Keratinocyte (primary cell): ENCODE measurements at regions not wholly inside any gene's neighbourhood (a gene's known extent, or its start where the extent isn't known, plus 50 kb on each side); places are given as distances from the start of the nearest gene placed in this dataset.

Source experiments
- DNase-seq: peaks from one replicate; pipeline ENCODE4 v3.0.0-alpha.2; 2011; ENCODE audit warnings: low read depth, missing footprints, low spot score
- FAIRE-seq: peaks from 2 replicates; lab custom pipeline; 2011; peaks lifted over from hg19 to GRCh38; lab: Jason Lieb, UNC
- H2AFZ ChIP-seq: 2 replicates; pipeline ENCODE4 v1.6.0; 2012; ENCODE audit warnings: low read length, control low read depth, inconsistent platforms; ENCODE audit not compliant: control insufficient read depth
- H3K27ac ChIP-seq: 2 replicates; pipeline ENCODE4 v1.5.1; 2011; ENCODE audit warnings: low read length; ENCODE audit not compliant: control insufficient read depth, insufficient read depth
- H3K27me3 ChIP-seq: 3 replicates; pipeline ENCODE4 v1.6.0; 2011; ENCODE audit warnings: low read length; ENCODE audit not compliant: control insufficient read depth, insufficient read depth; ENCODE audit errors: extremely low read depth
- H3K36me3 ChIP-seq, 2 experiments: 2 replicates in 1 of 2; 3 replicates in 1 of 2; pipeline ENCODE4 v1.5.1; 2011; ENCODE audit warnings: low read length in 2 of 2, mild to moderate bottlenecking in 1 of 2; ENCODE audit not compliant: control insufficient read depth in 2 of 2, insufficient read depth in 2 of 2; ENCODE audit errors: extremely low read depth in 1 of 2
- H3K4me1 ChIP-seq: 3 replicates; pipeline ENCODE4 v1.5.1; 2011; ENCODE audit warnings: low read length; ENCODE audit not compliant: control insufficient read depth, insufficient read depth; ENCODE audit errors: extremely low read depth
- H3K4me2 ChIP-seq: 3 replicates; pipeline ENCODE4 v1.6.0; 2011; ENCODE audit warnings: low read depth, low read length; ENCODE audit not compliant: control insufficient read depth, insufficient read depth; ENCODE audit errors: extremely low read depth
- H3K4me3 ChIP-seq, 3 experiments: fragments of 200-600 bp in 1 of 3; sonication (generic) in 1 of 3; 2 replicates in 2 of 3; 3 replicates in 1 of 3; pipeline ENCODE4 v1.5.1; 2011 to 2016; ENCODE audit warnings: low read length in 3 of 3, mild to moderate bottlenecking in 3 of 3, control low read depth in 2 of 3, inconsistent platforms in 1 of 3, low read depth in 1 of 3, mixed read lengths in 1 of 3, mixed run types in 1 of 3, moderate library complexity in 1 of 3; ENCODE audit not compliant: control insufficient read depth in 2 of 3, insufficient read depth in 2 of 3; ENCODE audit errors: extremely low read depth in 1 of 3
- H3K79me2 ChIP-seq: 2 replicates; pipeline ENCODE4 v1.6.0; 2012; ENCODE audit warnings: low read length; ENCODE audit not compliant: control insufficient read depth, insufficient read depth
- H3K9ac ChIP-seq: 3 replicates; pipeline ENCODE4 v1.6.0; 2011; ENCODE audit warnings: low read length; ENCODE audit not compliant: control insufficient read depth, insufficient read depth; ENCODE audit errors: extremely low read depth
- H3K9me1 ChIP-seq: 3 replicates; pipeline ENCODE4 v1.6.0; 2011; ENCODE audit warnings: low read length; ENCODE audit not compliant: control insufficient read depth, insufficient read depth; ENCODE audit errors: extremely low read depth
- H3K9me3 ChIP-seq: 2 replicates; pipeline ENCODE4 v1.5.1; 2012; ENCODE audit warnings: low read depth, low read length; ENCODE audit not compliant: control insufficient read depth
- H4K20me1 ChIP-seq: 3 replicates; pipeline ENCODE4 v1.6.0; 2011; ENCODE audit warnings: low read length; ENCODE audit not compliant: control insufficient read depth, insufficient read depth; ENCODE audit errors: extremely low read depth
- EZH2 ChIP-seq: IDR thresholded peaks from one replicate; pipeline ENCODE4 v1.6.1; 2012; ENCODE audit warnings: inconsistent platforms, mild to moderate bottlenecking, low read length, moderate library complexity
- dilution Hi-C: fragments of 300-500 bp; cut with MboI; formaldehyde crosslinking; loops from one replicate; pipeline ENCODE4 v1.7.0; 2020; ENCODE audit warnings: low sequenced_read_pairs; ENCODE audit not compliant: extremely low pct_ligation_motif_present
- TF ChIP-seq, protein P1 (sequence below), 3 experiments: IDR thresholded peaks in 1 of 3; conservative IDR thresholded peaks in 1 of 3; optimal IDR thresholded peaks in 1 of 3; 2 replicates in 2 of 3; 3 replicates in 1 of 3; pipeline versions ENCODE3 to v1.5.1; 2011; ENCODE audit warnings: low read length in 3 of 3, mild to moderate bottlenecking in 3 of 3, moderate library complexity in 2 of 3, control low read depth in 1 of 3, inconsistent platforms in 1 of 3; ENCODE audit not compliant: insufficient read depth in 2 of 3; ENCODE audit errors: extremely low read depth in 1 of 3

- Histone ChIP-seq H3K9me3 (no peaks in the 10 kb centered on the region), H3K27me3 (no peaks in the 10 kb centered on the region), H3K4me3 (no peak overlapping the region), H3K4me1 (no peaks in the 10 kb centered on the region), H2AFZ (no peak overlapping the region), H3K27ac (no peak overlapping the region), H3K4me2 (no peak overlapping the region), H3K36me3 (no peaks in the 10 kb centered on the region), H4K20me1 (no peaks in the 10 kb centered on the region), H3K79me2 (no peaks in the 10 kb centered on the region), H3K9ac (no peak overlapping the region), H3K9me1 (no peaks in the 10 kb centered on the region)
- dilution Hi-C loops = no loop called here
- TF ChIP-seq EZH2 = no peak
- TF ChIP-seq, protein P1, sequence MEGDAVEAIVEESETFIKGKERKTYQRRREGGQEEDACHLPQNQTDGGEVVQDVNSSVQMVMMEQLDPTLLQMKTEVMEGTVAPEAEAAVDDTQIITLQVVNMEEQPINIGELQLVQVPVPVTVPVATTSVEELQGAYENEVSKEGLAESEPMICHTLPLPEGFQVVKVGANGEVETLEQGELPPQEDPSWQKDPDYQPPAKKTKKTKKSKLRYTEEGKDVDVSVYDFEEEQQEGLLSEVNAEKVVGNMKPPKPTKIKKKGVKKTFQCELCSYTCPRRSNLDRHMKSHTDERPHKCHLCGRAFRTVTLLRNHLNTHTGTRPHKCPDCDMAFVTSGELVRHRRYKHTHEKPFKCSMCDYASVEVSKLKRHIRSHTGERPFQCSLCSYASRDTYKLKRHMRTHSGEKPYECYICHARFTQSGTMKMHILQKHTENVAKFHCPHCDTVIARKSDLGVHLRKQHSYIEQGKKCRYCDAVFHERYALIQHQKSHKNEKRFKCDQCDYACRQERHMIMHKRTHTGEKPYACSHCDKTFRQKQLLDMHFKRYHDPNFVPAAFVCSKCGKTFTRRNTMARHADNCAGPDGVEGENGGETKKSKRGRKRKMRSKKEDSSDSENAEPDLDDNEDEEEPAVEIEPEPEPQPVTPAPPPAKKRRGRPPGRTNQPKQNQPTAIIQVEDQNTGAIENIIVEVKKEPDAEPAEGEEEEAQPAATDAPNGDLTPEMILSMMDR (optimal IDR thresholded peaks at IDR 0.05 in 1 of 3, IDR thresholded peaks at IDR 0.05 in 1 of 3, conservative IDR thresholded peaks at IDR 0.05 in 1 of 3; ENCODE audit: extremely low read depth in 1 of 3, insufficient read depth in 2 of 3, low read length in 3 of 3) = no peak
- FAIRE-seq (no peak), DNase-seq (no peak)
Observed at GRCh38 chr1:88089961-88090360, 594.1 kb upstream of the PKN2 start.

- Histone ChIP-seq H3K79me2 (no peaks in the 10 kb centered on the region), H3K27me3 (no peaks in the 10 kb centered on the region), H3K4me3 (no peak overlapping the region), H3K27ac (no peak overlapping the region), H3K9me3 (no peaks in the 10 kb centered on the region), H2AFZ (no peak overlapping the region), H4K20me1 (no peaks in the 10 kb centered on the region), H3K4me1 (no peaks in the 10 kb centered on the region), H3K9me1 (no peaks in the 10 kb centered on the region), H3K9ac (no peak overlapping the region), H3K36me3 (no peaks in the 10 kb centered on the region), H3K4me2 (no peak overlapping the region)
- DNase-seq = no peak
- TF ChIP-seq EZH2 = no peak
- TF ChIP-seq, protein P1 (optimal IDR thresholded peaks at IDR 0.05 in 1 of 3, IDR thresholded peaks at IDR 0.05 in 1 of 3, conservative IDR thresholded peaks at IDR 0.05 in 1 of 3; ENCODE audit: extremely low read depth in 1 of 3, insufficient read depth in 2 of 3, low read length in 3 of 3) = no peak
- FAIRE-seq = no peak
- dilution Hi-C loops = no loop called here
Observed at GRCh38 chr1:88098881-88099280, 585.2 kb upstream of the PKN2 start.
